COR-L47 (cell line): ENCODE measurements at regions not wholly inside any gene's neighbourhood (a gene's known extent, or its start where the extent isn't known, plus 50 kb on each side); places are given as distances from the start of the nearest gene placed in this dataset.
A peak's percentile ranks its signal among the peaks of the same experiment; 100 is the strongest.
"Not testable (repeated sequence)": the region's sequence is repeated elsewhere in the genome, so short reads cannot be mapped to it uniquely, and the experiment has no call there.

Experiments
- DNase-seq: peaks from one replicate; lab custom pipeline; 2025; lab: John Stamatoyannopoulos, UW

DNA sequence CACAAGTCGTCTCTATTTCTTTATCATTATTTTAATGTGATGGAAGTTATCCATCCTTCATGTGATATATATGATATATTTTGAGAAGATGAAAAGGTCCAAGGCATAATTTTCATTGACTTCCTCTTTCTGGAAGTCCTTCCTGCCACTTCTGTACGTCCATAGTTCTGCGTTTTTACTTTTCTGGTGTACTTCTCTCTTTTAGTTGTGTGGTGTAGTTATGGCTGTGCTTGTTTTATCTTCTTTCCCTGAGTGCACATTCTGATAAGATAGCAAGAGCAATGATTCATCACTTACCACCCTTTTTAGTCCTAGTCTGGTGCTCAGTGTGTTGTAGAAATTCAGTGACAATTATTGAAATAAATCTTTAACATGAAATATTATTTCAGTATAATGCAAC lies 231.3 kb upstream of the FERD3L start:
- DNase-seq, result no peak

DNA sequence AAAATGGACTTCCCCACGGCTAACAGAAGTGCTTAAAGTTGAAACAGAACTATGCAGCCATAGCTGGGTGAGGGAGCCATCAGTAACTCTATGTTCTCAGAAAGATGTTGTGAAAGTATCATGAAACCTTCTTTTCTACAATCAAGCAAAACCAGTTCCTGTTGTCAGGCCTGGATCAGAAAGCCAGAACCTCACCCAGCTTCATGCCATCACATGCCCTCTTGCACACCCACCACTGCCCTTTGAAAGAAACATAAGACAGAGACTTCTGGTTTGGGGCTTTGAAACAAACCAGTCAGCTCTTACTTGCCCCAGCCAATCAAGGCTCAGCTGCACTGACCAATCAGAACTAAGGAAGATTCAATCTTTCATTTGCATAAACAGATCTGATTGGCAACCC lies 230.8 kb upstream of the FERD3L start:
- no peak for DNase-seq

DNA sequence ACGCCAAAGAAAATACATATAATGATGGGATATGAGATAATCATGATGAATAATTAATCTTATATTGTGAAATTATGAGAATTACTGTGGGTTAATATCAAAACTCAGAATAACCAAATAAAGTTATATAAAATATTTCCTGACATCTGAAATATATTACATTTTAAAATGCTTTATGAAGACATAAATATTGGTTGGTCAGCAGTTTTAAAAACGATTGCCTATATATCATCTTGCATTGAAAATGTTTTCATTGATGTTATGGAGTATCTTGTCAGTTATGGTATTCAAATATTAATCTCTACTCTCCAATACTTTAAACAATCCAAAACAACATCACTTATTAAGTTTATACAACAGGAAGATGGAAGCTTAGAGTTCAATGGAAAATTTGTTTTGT lies 228.1 kb upstream of the FERD3L start:
- DNase-seq, result no peak

DNA sequence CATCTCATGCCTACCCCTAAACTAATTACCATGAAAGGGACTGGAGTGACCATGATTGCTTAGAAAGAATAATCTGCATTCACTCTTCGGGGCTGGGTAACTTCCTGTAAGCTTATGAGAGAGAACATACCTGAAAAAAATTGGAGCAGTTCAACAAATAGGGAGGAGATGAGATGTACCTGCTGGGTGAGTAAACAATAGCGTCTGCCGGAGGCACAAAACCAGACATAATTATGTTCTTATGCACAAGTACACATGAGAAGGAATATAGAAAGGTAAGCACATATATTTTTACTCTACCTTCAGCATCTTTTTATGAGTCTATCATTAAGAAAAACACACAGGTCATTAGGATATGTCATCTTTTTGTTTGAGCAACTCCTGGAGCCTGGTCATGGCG lies 224.6 kb upstream of the FERD3L start:
- peak; percentile 87 for DNase-seq

DNA sequence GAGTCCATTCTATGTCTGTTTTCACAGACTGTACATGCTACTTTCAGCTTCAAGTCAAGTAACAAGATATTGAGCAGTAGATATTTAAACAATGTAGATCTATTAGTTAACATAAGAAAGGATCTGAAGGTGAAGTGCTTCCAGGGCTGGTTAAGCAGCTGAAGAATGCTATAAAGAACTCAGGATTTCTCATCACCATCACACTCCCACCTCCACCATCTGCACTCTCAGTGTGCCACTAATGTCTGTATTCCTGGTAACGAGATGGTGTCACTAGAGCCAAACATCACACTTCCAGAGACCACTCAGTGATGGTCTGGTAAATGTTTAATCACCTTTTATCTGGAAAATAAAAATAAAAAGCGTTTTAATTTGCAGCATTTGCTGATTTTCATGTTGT lies 224.0 kb upstream of the FERD3L start:
- DNase-seq, result peak; percentile 9

DNA sequence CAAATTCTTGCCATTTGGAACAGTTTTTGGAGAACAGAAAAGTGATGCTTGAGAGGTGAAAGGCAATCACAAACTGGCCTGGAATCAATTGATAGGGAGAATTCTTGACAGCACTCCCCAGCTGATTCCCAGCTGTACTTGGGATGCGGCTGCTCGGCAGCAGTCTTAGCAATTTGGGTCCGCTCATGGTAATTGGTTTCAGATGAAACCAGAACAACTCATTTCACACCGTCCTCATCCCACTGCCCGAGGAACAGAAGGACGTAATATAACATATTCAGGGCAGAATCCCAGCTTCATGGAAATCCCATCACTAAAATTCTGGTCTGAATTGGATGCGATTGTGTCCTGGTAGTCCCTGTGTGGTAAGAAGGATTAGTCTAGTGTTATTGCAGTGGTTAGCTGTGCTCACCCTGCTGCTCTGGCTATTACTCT lies 223.3 kb upstream of the FERD3L start:
- DNase-seq, result no peak

DNA sequence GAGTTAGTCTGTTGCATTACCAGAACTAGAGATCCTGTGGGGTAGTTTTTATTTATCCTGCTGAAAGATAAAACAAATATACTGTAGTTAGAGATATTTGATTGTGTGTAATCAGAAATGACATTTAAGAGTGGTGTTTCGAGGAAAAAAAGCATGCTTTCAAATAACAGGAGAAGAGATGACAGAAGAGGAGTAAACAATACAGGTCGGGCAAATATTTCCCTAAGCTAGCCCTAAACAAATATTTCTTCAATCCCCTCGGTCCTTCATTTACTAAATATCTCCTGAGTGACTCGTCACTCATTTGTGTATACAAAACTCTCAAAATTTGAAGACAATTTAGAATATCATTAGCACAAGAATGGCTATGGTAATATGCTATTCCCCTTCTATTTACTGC lies 219.7 kb upstream of the FERD3L start:
- DNase-seq, result no peak

DNA sequence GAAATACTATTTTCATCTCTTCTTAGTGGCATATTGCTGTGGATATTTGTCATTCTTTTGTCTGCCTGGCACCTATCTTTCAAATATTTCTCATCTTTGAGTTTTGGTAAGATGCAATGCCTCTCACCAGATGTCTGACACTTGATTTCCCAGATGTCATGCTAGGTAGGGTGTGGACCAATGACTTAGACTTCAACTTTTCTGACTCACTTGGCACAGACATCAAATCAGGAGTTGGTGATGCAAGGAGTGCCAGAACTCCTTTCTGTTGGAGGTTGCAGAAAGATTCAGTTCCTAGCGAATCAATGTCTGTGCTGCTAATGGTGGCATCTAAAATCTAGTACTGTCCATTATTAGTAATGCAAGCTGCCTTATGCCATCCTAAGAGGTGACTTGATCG lies 216.9 kb upstream of the FERD3L start:
- no peak for DNase-seq

DNA sequence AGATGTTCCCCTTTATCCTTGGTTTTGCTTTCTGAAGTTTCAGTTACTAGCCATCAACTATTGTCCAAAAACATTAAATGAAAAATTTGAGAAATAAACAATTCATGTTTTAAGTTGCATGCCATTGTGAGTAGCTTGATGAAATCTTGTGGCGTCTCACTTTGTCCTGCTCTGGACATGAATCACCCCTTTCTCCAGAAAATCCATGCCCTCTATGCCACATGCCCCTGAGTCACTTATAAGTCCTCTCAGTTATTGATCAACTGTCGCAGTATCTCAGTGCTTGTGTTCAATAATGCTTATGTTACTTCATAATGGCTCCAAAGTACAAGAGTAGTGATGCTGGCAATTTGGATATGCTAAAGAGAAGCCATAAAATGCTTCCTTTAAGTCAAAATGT lies 208.0 kb upstream of the FERD3L start:
- DNase-seq, result no peak

DNA sequence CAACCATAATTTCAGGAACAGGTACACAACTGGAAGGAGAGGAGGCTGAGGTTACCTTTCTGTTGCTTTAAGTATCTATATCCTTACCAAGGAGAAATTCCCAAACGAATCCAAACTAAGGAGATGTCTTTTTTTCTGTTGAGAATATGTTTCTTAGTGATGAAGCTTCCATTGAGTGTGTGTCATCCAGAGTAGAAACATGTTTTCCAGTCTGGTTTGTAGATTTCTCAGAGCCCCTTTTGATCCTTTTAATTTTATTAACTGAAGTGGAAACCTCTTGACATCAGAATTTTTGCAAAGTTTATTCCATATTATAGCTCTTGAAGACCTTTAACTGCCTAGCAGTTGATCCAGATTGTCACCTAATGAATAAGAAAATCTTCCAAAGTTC lies 207.1 kb upstream of the FERD3L start:
- DNase-seq, result no peak

DNA sequence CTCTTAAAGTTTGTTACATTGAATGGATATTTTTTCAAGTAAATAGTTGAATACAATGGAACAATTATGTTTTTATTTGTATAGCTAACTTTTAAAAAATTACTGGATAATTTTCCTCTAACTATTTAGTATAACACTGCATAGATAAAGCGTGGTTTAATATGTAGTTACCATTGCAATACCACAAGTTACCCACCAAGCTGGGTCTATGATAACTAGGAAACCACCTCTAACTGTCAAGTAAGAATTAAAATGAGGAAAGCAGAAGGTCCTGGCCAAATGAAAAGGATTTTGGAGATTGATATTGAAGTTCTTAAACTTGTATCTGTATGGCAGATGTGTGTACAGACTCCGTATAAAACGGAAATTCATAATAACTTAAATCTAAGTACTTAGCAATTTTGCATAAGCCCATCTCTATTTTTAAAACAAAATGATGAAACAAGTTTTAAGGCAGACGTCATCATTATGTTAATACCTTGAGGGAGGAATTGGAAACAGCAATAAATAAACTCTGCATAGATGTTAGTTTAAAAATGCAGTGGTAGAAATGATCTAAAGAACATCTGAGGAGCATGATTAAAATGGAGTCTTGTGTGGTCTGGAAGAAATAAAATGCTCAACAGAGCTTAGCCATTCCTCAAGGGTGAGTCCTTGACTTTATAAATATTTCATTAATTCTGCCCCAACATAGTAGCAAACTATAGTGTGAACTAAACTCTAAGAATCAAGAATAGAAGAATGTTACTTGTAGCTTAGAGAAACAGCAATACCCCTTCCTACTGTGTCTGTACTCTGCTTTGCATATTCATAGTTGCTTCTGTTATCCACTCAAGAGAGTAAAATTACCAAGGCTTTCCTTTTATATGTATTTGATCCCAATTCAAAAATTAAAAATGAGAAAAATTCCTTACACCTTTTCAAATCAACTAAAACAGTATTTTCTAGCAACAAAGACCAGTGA lies 206.4 kb upstream of the FERD3L start:
- DNase-seq, result no peak

DNA sequence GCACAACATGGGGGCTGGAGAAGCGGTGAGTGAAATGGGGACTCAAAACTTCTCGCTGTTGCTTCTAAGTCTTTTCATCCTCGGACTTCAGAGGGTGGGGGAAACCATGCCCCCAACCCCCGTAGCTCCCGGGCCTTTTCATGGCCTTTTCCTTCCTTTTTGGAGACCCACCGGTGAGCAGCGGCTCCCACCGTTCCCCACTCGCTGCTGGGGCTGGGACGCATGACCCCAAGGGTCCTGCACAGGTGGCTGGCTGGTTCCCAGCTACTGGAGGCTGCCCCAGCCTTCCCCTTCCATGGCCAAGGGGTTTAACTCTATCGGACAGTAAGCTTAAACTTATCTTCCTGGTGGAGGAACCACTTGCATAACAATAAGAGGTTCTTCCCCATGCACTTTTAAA lies 194.3 kb upstream of the FERD3L start:
- no peak for DNase-seq

DNA sequence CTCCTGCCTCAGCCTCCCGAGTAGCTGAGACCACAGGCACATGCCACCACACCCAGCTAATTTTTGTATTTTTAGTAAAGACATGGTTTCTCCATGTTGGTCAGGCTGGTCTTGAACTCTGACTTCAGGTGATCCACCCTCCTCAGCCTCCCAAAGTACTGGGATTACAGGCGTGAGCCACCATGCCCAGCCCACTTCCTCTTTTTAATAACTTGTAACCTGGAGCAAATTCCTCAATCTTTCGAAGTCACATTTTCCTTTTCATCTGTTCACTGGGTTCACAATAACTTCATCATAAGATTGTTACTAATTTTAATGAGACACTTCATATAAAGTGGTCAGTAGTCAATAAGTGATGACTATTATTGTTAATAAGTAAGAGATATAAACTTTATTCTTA lies 193.3 kb upstream of the FERD3L start:
- DNase-seq, result not testable (repeated sequence)

DNA sequence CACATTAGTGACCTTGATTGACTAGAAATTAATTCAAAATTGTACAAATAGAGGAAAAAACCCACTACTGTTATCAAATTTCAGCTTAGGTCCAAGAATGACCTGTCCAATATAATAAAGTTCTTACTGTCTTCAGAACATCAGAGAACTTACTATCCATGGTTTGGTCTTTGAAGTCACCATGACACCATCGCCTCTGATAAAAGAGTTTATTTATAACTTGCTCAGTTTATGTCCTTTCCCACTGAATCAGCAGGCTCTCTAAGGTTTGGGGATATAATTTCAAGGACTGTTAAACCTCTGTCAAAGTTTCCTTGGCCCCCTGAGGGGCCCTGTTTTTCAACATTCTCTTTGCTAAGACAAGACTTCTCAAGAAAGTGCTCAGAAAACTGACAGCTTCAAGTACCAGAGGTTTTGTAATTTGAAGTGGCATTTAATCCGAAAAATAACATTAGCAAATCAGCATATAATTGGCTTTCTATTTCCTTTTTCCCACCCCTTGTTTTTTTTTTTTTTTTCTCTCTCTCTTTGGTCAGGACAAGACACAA lies 191.7 kb upstream of the FERD3L start:
- no peak for DNase-seq

DNA sequence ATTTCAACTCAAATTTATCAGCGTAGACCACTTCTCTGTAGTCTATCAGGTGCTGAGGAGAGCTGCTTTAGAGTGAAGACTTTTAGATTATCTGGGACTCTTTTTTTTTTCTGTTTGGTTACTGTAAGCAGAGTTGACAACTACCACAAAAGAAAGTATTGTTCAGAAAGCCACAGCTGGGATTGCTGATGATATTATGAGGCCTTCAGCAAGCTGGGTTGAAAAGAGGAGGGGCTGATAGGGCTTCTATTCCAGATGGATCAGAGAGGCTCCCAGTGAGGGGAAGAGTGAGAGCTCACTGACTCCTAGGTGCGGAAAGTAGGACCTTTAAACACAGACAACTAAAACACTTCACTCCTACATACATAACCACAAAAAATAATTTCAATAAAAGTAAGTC lies 188.5 kb upstream of the FERD3L start:
- no peak for DNase-seq

DNA sequence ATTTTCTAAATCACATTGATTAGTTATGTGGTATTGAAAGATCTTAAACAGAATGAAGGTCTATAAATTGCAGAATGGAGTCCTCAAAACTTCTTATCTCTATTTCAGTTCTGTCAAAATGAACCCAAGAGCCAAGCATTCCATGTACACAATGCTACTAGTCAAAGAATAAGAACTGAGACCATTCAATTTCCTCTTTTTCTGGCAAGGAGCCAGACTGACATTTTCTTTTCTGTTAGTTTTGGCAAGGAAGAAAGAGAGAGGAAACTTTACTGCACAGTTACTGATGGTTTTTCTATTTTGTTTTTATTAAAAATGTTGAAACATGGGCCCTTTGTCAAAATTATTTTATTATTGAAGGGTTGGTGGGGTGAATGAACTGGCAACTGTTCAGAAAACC lies 181.8 kb upstream of the FERD3L start:
- peak; percentile 18 for DNase-seq

DNA sequence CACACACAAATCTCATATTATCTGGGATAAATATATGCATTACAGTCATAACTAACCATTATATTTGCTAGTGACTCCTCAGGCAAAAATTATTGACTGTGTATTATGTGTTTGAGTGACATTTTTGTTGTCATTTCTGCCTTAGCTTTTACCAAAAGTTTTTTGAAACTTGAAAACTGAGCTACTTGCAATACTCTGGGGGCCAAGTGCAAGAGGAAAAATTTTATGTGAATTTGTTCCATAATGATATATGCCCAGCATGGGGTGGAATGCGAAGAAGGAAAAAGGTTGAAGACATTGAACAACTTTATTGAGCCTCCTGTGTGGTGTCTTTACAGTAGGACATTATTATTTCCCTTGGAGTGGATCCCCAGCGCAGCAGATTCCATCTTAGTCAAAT lies 176.8 kb upstream of the FERD3L start:
- DNase-seq, result no peak

DNA sequence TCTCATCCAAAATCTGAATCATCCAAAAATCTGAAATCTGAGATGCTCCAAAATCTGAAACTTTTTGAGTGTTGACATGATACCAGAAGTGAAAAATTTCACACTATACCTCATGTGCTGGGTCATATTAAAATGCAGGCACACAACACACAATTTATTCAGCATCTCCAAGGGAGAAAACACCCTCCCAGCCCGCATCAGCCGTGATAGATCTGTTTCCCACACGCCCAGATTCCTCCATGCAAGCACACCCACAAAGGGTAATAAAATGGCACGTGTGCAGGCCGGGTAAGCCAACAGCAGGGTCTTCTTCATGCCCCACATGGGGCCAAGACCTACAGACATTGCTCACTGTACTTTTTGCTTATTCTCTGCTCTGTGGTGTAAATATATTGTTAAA lies 173.1 kb upstream of the FERD3L start:
- no peak for DNase-seq

DNA sequence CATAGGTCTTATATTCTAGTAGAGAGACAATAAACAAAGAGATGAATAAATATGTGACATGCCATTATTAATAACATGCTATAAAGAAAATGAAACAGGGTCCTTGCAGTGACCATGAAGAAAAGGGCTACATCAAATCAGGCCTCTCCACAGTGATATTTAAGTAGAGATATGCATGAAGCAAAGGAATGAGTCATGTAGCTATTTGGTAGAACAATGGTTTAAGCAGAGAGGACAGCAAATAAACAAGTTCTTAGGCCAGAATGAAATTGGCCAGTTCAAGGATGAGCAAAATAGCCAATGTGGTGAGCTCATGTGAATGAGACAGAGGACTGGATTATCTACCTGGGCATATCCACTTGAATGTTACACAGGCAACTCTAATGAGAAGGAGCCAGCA lies 172.2 kb upstream of the FERD3L start:
- no peak for DNase-seq

DNA sequence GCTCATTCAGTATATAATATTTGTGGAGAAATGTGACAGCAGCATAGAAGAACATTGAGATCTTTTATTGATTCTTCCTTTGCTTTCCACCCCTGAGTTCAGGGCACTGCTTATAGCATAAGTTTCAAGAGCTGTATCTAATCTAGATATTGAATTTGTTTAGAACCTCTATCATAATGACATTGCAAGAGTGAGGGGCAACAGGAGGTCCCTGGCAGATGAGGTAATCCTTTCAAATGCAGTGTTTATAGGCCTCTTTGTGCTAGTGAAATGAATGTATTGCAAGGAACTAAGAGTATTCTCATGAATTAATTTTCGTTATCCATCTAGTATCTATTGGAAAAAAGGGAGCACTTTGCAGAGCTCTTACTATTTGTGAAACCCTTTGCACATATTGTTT lies 167.2 kb upstream of the FERD3L start:
- no peak for DNase-seq

DNA sequence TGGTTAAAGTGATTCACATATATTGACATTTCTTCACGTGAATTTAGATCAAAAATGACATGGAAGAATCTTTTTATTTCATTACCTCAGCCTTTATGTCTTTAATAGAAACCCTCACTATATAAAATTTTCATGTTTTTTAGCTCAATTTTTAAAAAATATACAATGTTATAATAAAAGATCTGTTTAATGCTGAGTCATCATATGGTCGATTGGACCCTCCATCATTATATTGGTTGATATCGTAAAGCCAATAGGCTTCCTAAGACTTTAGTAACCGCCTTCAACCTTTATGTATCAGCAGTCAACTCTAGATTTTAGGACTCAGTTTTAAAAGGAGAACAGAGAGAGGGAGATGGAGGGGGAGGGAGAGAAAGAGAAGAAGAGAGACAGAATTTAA lies 162.3 kb upstream of the FERD3L start:
- no peak for DNase-seq

DNA sequence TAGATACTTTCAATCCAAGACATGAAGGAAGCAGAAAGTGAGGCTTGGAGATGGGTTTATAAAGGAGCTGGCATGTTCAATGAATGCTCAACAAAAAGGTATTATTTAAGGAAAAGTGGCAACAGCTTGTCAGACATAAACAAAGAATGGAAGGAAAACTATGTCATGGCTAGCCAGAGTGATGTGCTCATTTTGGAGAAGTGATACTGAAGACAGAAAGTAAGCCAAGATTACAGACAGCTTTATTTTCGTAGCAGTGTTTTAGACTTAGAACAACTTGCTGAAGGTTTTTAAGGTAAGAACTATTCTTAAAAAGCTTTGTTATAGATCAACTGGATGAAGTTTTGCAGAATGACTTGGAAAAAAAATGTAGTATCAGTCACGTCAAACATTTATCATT lies 160.5 kb upstream of the FERD3L start:
- no peak for DNase-seq

DNA sequence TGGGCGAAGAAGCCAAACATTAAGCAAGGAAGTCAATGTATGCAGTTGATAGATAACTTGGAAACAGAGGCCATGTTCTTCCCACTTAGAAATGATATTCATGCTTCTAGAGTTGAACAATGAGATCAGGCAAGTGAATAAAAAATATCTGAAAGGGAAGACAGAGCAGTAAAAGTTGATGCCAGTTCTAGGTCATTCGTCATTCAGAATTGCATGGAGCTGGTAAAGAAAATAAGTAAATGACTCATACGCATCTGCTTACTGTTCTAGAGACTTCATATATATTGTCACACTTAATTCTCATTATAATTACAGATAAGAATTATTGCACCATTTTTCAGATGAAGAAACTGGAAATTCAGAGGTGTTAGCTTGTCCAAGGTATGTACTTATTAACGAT lies 158.9 kb upstream of the FERD3L start:
- no peak for DNase-seq

DNA sequence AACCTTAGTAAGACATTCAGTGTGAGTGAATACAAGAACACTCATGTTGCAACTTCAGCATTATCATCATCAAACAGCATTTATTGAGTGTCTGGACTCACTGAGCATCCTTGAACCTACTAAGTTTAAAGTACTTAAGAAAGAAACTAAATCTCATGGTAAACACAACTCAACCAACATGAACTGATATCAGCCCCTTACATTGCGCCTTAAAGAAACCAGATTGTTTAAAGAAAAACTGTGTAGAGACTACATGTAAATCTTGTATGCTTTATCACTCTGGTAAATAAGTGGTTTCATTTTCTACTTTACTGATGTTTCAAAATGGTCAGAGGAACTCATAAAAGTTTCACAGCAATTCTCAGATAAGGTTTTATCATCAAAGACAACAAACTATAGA lies 157.5 kb upstream of the FERD3L start:
- no peak for DNase-seq
